Lower leg skin (tissue), 4 donors: ENCODE measurements at regions not wholly inside any gene's neighbourhood (a gene's known extent, or its start where the extent isn't known, plus 50 kb on each side); places are given as distances from the start of the nearest gene placed in this dataset.
"Not testable (repeated sequence)": the region's sequence is repeated elsewhere in the genome, so short reads cannot be mapped to it uniquely, and the experiment has no call there.

Source experiments
- DNase-seq, 2 donors: peaks; one replicate each; pipeline ENCODE4 v3.0.0-alpha.2; 2019; ENCODE audit warnings: low spot score in 2 of 2
- H3K4me3 ChIP-seq: fragments of 200-600 bp; sonication (generic); 2 replicates; pipeline ENCODE4 v1.5.1; 2017; ENCODE audit warnings: mild to moderate bottlenecking, low read depth; ENCODE audit not compliant: poor library complexity, severe bottlenecking
- POLR2A ChIP-seq, 2 donors: fragments of 450-650 bp; IDR thresholded peaks; one replicate each; pipeline ENCODE4 v1.6.1; 2016 to 2017; ENCODE audit warnings: antibody characterized with exemption in 2 of 2, mild to moderate bottlenecking in 1 of 2, moderate library complexity in 1 of 2
- WGBS, 2 donors: methylation state at CpG; one replicate each; pipeline ENCODE4 v1.1.5; 2018; 5-methylcytosine and 5-hydroxymethylcytosine counted together
- intact Hi-C: fragments of 100-400 bp; cut with DNase I; formaldehyde crosslinking; loops from one replicate; pipeline ENCODE4 v1.15.0; 2023; ENCODE audit warnings: low total_unique reads
- TF ChIP-seq, protein P1 (sequence below), 3 donors: fragments of 450-650 bp; IDR thresholded peaks; one replicate each; pipeline ENCODE4 v1.5.1; 2016; ENCODE audit warnings: antibody characterized with exemption in 3 of 3, mild to moderate bottlenecking in 3 of 3, moderate library complexity in 2 of 3

DNA sequence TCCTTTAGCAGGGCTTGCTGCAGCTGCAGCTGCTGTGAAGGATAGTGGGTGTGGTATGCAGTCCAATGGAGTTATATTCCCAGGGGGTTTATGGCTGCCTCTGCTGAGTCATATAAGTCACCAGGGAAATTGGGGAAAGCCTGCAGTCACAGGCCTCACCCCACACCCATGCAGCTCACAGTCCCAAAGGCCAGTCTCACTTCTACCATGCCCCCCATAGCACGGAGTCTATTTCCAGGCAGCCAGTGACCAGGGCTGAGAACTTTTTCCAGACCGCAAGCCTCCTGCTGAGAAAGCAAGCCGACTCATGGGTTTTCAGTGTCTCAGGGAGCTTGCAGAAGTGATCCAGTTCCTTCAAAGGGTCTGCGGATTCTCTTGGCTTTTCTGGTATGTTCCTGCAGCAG is 322.4 kb upstream of the CLEC14A start:
- intact Hi-C loops: no loop called here
- 71% methylated on average over 4 of the region's 4 CpGs for WGBS, 2 donors
- H3K4me3 ChIP-seq: no peak overlapping the region
- no peak for DNase-seq
- no peak for TF ChIP-seq POLR2A (IDR thresholded peaks at IDR 0.05)
- TF ChIP-seq, protein P1, sequence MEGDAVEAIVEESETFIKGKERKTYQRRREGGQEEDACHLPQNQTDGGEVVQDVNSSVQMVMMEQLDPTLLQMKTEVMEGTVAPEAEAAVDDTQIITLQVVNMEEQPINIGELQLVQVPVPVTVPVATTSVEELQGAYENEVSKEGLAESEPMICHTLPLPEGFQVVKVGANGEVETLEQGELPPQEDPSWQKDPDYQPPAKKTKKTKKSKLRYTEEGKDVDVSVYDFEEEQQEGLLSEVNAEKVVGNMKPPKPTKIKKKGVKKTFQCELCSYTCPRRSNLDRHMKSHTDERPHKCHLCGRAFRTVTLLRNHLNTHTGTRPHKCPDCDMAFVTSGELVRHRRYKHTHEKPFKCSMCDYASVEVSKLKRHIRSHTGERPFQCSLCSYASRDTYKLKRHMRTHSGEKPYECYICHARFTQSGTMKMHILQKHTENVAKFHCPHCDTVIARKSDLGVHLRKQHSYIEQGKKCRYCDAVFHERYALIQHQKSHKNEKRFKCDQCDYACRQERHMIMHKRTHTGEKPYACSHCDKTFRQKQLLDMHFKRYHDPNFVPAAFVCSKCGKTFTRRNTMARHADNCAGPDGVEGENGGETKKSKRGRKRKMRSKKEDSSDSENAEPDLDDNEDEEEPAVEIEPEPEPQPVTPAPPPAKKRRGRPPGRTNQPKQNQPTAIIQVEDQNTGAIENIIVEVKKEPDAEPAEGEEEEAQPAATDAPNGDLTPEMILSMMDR (IDR thresholded peaks at IDR 0.05): no peak

DNA sequence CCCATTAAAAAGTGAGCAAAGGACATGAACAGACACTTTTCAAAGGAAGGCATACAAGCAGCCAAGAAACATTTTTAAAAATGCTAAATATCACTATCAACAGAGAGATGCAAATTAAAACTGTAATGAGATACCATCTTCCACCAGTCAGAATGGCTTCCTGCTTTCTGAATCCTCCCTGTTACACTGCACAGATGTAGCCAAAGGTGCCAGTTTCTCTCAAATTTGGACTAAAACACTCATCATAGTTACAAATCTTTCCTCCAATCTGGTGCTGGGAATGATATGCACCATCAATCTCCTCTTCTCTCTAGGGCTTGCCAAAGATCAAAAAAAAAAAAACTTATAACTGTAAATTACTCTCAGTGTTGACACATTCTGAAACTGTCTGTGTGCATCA is 311.8 kb upstream of the CLEC14A start:
- no peak for DNase-seq
- no peak overlapping the region for H3K4me3 ChIP-seq
- TF ChIP-seq POLR2A (IDR thresholded peaks at IDR 0.05): no peak
- TF ChIP-seq, protein P1 (IDR thresholded peaks at IDR 0.05): no peak
- intact Hi-C loops: no loop called here

DNA sequence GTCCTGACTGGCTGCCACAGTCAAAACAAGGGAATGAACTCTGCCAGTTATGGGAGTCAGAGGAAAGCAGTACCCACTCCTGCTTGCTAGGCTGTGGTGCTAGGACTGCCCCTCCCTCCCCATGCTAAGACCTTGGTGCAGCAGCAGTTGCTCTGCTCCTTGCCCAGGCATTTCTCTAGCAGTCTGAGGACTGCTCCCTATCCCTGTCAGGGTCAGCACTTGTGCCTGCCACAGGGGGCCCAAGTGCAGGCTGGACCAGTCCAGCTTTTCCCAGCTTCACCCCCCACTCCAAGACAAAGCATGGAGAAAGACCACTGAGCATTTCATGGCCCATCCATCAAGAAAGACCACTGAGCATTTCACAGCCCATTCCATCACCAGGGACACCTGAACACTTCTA is 305.8 kb upstream of the CLEC14A start:
- TF ChIP-seq, protein P1 (IDR thresholded peaks at IDR 0.05): no peak
- no peak for TF ChIP-seq POLR2A (IDR thresholded peaks at IDR 0.05)
- no peak for DNase-seq
- intact Hi-C loops: no loop called here
- H3K4me3 ChIP-seq: no peak overlapping the region

DNA sequence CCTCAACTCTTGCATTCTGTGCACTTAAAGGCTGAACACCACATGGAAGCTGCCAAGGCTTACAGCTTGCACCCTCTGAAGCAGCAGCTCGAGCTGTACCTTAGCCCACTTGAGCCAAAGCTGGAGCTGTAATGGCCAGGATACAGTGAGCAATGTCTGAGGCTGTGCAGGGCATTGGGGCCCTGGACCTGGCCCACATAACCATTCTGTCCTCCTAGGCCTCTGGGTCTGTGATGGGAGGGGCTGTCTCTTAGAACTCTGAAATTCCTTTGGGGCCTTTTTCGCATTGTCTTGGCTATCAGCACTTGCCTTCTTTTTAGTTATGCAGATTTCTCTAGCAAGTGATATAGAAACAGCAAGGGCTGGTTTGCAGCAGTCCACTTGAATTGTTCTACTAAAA is 303.8 kb upstream of the CLEC14A start:
- TF ChIP-seq, protein P1 (IDR thresholded peaks at IDR 0.05): no peak
- TF ChIP-seq POLR2A (IDR thresholded peaks at IDR 0.05): no peak
- intact Hi-C loops: no loop called here
- no peak for DNase-seq
- WGBS, 2 donors: 58 to 72% methylated on average over 2 of the region's 2 CpGs
- no peak overlapping the region for H3K4me3 ChIP-seq

GRCh38 chr14:38557391-38557790 is 301.5 kb upstream of the CLEC14A start:
- intact Hi-C loops, H3K4me3 ChIP-seq, DNase-seq: not testable (repeated sequence)

DNA sequence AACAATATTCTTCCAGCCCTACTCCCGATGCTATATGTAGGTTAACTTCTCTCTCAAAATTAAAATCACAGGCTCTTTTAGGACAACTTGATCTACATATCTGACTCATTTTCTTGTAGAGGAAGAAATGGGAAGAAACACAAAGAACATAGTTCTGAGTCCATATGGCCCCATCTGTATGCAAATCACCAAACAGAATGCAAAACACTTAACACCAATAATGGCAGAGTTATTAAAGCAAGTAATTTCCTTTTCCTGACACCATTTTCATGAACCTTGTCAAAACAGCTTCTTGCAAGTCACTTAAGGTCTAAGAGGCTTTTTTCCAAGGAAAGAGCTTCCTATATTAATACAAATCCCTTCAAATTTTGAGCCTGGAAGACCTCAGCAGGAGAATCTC is 300.4 kb upstream of the CLEC14A start:
- intact Hi-C loops: no loop called here
- H3K4me3 ChIP-seq: no peak overlapping the region
- DNase-seq: no peak
- TF ChIP-seq POLR2A (IDR thresholded peaks at IDR 0.05): no peak
- TF ChIP-seq, protein P1 (IDR thresholded peaks at IDR 0.05): no peak
- WGBS, 2 donors: 47% methylated on average over 1 of the region's 1 CpG
